A549 (cell line): ENCODE measurements at regions not wholly inside any gene's neighbourhood (a gene's known extent, or its start where the extent isn't known, plus 50 kb on each side); places are given as distances from the start of the nearest gene placed in this dataset.
A peak's percentile ranks its signal among the peaks of the same experiment; 100 is the strongest.
"Not testable (repeated sequence)": the region's sequence is repeated elsewhere in the genome, so short reads cannot be mapped to it uniquely, and the experiment has no call there.

ENCODE experiments used
- ATAC-seq, 2 experiments: fragments of 200-7000 bp in 1 of 2; fragments of >200 bp in 1 of 2; cut with Nextera tagmentation in 1 of 2; cut with Tn5 transposase in 1 of 2; 3 replicates each; pipeline versions ENCODE4 v1.8.0 to v1.9.1; 2018 to 2020; ENCODE audit warnings: mild to moderate bottlenecking in 1 of 2, moderate library complexity in 1 of 2
- CTCF ChIA-PET: fragments of 300-600 bp; sonication (Branson Sonifier 250); formaldehyde crosslinking; extraction: SDS; loops from one replicate; lab custom pipeline; 2021; ENCODE audit warnings: antibody characterized with exemption, inconsistent platforms; lab: Yijun Ruan, JAX
- POLR2A ChIA-PET: fragments of 350-600 bp; formaldehyde crosslinking; extraction: SDS; loops from one replicate; lab custom pipeline; 2021; ENCODE audit warnings: antibody characterized with exemption, inconsistent platforms; lab: Yijun Ruan, JAX
- DNase-seq, 2 experiments: peaks; one replicate each; pipeline versions ENCODE4 v3.0.0 to v3.0.0-alpha.2; 2011 to 2016; ENCODE audit warnings: low read depth in 1 of 2, low spot score in 1 of 2
- FAIRE-seq: peaks from 2 replicates; lab custom pipeline; 2011; peaks lifted over from hg19 to GRCh38; lab: Jason Lieb, UNC
- H3K27ac ChIP-seq, 2 experiments: fragments of >200 bp; sonication (Bioruptor Twin); formaldehyde crosslinking; 3 replicates each; pipeline ENCODE4 v1.5.1; 2016 to 2017
- H3K4me1 ChIP-seq: fragments of >200 bp; sonication (Bioruptor Twin); formaldehyde crosslinking; 3 replicates; pipeline ENCODE4 v1.6.1; 2016
- H3K4me2 ChIP-seq: fragments of >200 bp; sonication (Bioruptor Twin); formaldehyde crosslinking; 3 replicates; pipeline ENCODE4 v1.6.1; 2016
- H3K4me3 ChIP-seq: fragments of >200 bp; sonication (Bioruptor Twin); formaldehyde crosslinking; 3 replicates; pipeline ENCODE4 v1.5.1; 2016
- H3K9me3 ChIP-seq: fragments of >200 bp; sonication (Bioruptor Twin); formaldehyde crosslinking; 3 replicates; pipeline ENCODE4 v1.6.1; 2016
- CEBPB ChIP-seq, 2 experiments: fragments of >200 bp in 1 of 2; sonication (Bioruptor Twin) in 1 of 2; formaldehyde crosslinking in 1 of 2; IDR thresholded peaks; 2 replicates each; pipeline ENCODE4 v1.6.1; 2012 to 2016
- CTCF ChIP-seq: fragments of >200 bp; sonication (Bioruptor Twin); formaldehyde crosslinking; IDR thresholded peaks from 3 replicates; pipeline ENCODE4 v1.5.1; 2016
- EHF ChIP-seq: fragments of 250-450 bp; sonication (Bioruptor Pico); IDR thresholded peaks from 2 replicates; pipeline ENCODE4 v1.5.0; 2020; ENCODE audit warnings: mild to moderate bottlenecking
- EHMT2 ChIP-seq: fragments of 200-600 bp; sonication (generic); IDR thresholded peaks from 2 replicates; pipeline ENCODE4 v1.6.1; 2016; ENCODE audit warnings: antibody characterized with exemption, low read depth, mild to moderate bottlenecking, moderate library complexity
- EP300 ChIP-seq, 2 experiments: fragments of >200 bp; sonication (Bioruptor Twin); formaldehyde crosslinking; IDR thresholded peaks; 2 replicates in 1 of 2; 3 replicates in 1 of 2; pipeline ENCODE4 v1.6.1; 2016 to 2017
- ESRRA ChIP-seq: fragments of 150-350 bp; IDR thresholded peaks from 2 replicates; pipeline ENCODE4 v1.6.1; 2014; ENCODE audit warnings: mild to moderate bottlenecking, low read length, borderline replicate concordance
- FOSB ChIP-seq: fragments of 250-450 bp; sonication (Bioruptor Pico); IDR thresholded peaks from 2 replicates; pipeline ENCODE4 v1.5.0; 2020; ENCODE audit warnings: mild to moderate bottlenecking, moderate library complexity
- FOSL2 ChIP-seq, 2 experiments: fragments of 450-650 bp in 1 of 2; fragments of >200 bp in 1 of 2; sonication (Bioruptor Twin) in 1 of 2; formaldehyde crosslinking; IDR thresholded peaks; 2 replicates each; pipeline versions ENCODE4 v1.5.0 to v1.6.1; 2016 to 2020; ENCODE audit warnings: mild to moderate bottlenecking in 1 of 2, moderate library complexity in 1 of 2
- GATA3 ChIP-seq: IDR thresholded peaks from 2 replicates; pipeline ENCODE4 v1.6.1; 2012; ENCODE audit warnings: borderline replicate concordance
- HDAC2 ChIP-seq: fragments of 200-600 bp; sonication (generic); IDR thresholded peaks from 2 replicates; pipeline ENCODE4 v1.6.1; 2016
- HES2 ChIP-seq: fragments of >200 bp; sonication (Bioruptor Twin); formaldehyde crosslinking; IDR thresholded peaks from 2 replicates; pipeline ENCODE4 v1.6.1; 2016
- HOXA7 ChIP-seq: fragments of 250-450 bp; sonication (Bioruptor Pico); IDR thresholded peaks from 2 replicates; pipeline ENCODE4 v1.5.0; 2020; ENCODE audit warnings: mild to moderate bottlenecking, moderate library complexity
- JUN ChIP-seq, 2 experiments: fragments of >200 bp; sonication (Bioruptor Twin); formaldehyde crosslinking; IDR thresholded peaks; 2 replicates in 1 of 2; 3 replicates in 1 of 2; pipeline ENCODE4 v1.6.1; 2016 to 2017
- JUNB ChIP-seq: fragments of >200 bp; sonication (Bioruptor Twin); formaldehyde crosslinking; IDR thresholded peaks from 2 replicates; pipeline ENCODE4 v1.6.1; 2016
- MAFK ChIP-seq: fragments of 450-650 bp; IDR thresholded peaks from 2 replicates; pipeline ENCODE4 v1.6.1; 2014; ENCODE audit not compliant: partially characterized antibody
- NPAS2 ChIP-seq: fragments of 250-450 bp; sonication (Bioruptor Pico); IDR thresholded peaks from 2 replicates; pipeline ENCODE4 v1.8.0; 2022; ENCODE audit warnings: mild to moderate bottlenecking, moderate library complexity, borderline replicate concordance
- PHF8 ChIP-seq: fragments of 200-600 bp; sonication (generic); IDR thresholded peaks from 2 replicates; pipeline ENCODE4 v1.6.1; 2016; ENCODE audit warnings: low read depth, mild to moderate bottlenecking, antibody characterized with exemption, moderate library complexity, borderline replicate concordance
- POLR2AphosphoS2 ChIP-seq: conservative IDR thresholded peaks from 2 replicates; pipeline ENCODE4 v1.6.1; 2012; ENCODE audit warnings: low read length, improper control_type of control experiment, inconsistent platforms
- RARB ChIP-seq: fragments of 250-450 bp; sonication (Bioruptor Pico); IDR thresholded peaks from 2 replicates; pipeline ENCODE4 v1.8.0; 2021; ENCODE audit warnings: mild to moderate bottlenecking, moderate library complexity
- RCOR1 ChIP-seq: fragments of 150-350 bp; IDR thresholded peaks from 2 replicates; pipeline ENCODE4 v1.6.1; 2014; ENCODE audit warnings: antibody characterized with exemption, low read length, low read depth
- RNF2 ChIP-seq: fragments of 200-600 bp; sonication (generic); IDR thresholded peaks from 2 replicates; pipeline ENCODE4 v1.6.1; 2016; ENCODE audit warnings: low read depth, mild to moderate bottlenecking, antibody characterized with exemption, moderate library complexity, borderline replicate concordance
- TP53 ChIP-seq: fragments of 250-450 bp; sonication (Bioruptor Pico); IDR thresholded peaks from 2 replicates; pipeline ENCODE4 v1.5.0; 2021; ENCODE audit warnings: mild to moderate bottlenecking, moderate library complexity
- USF2 ChIP-seq: fragments of 450-650 bp; IDR thresholded peaks from 2 replicates; pipeline ENCODE4 v1.6.1; 2014; ENCODE audit warnings: antibody characterized with exemption
- ZSCAN20 ChIP-seq: fragments of 250-450 bp; sonication (Bioruptor Pico); IDR thresholded peaks from 2 replicates; pipeline ENCODE4 v1.8.0; 2022; ENCODE audit warnings: mild to moderate bottlenecking, moderate library complexity
- WGBS: methylation state at CpG from one replicate; pipeline ENCODE4 v1.1.6; 2017; ENCODE audit errors: missing lambda C conversion rate; 5-methylcytosine and 5-hydroxymethylcytosine counted together

GRCh38 chr10:23505797-23506465, 67.1 kb downstream of the OTUD1 start (continued):
- TF ChIP-seq CTCF = no peak
- TF ChIP-seq, all 56 proteins: peak for 0

GRCh38 chr10:23512355-23513058, 73.6 kb downstream of the OTUD1 start:
- H3K4me1 ChIP-seq = peaks cover 6% of the 10 kb centered on the region; the same call in 1 of the 3 replicates
- no peak for FAIRE-seq
- H3K9me3 ChIP-seq = peaks cover 14% of the 10 kb centered on the region
- TF ChIP-seq FOSL2 (IDR thresholded peaks at IDR 0.05) = peak; percentile 61
- peak; percentile 80 for TF ChIP-seq FOSL2 (CRISPR knock-in tag; IDR thresholded peaks at IDR 0.05)
- 0 out of 2 replicates have a peak, but pooled peaks have one; percentile 13 for TF ChIP-seq HES2
- peak; percentile 50 to 81; a peak in 3 of 4 replicates for TF ChIP-seq CEBPB (IDR thresholded peaks at IDR 0.05)
- 0 out of 5 replicates have a peak, but pooled peaks of 1 of the 2 experiments have one; percentile 20 for TF ChIP-seq JUN (IDR thresholded peaks at IDR 0.05)
- TF ChIP-seq JUNB = peak; percentile 22; the same call in 1 of the 2 replicates
- TF ChIP-seq HOXA7 (CRISPR knock-in tag) = no peak
- H3K4me3 ChIP-seq = no peak overlapping the region
- H3K4me2 ChIP-seq = peak overlapping the region; percentile 56
- peak; percentile 15 to 61 for DNase-seq
- H3K27ac ChIP-seq = peak overlapping the region; percentile 68 to 80
- CTCF ChIA-PET = interaction anchor here (1.2 kb wide), 1 partner anchor 198 kb away, joined by 4 read pairs; no protein-coding TSS in a partner anchor
- peak; percentile 40 to 68; a peak in 2 of 6 replicates for ATAC-seq
- WGBS = 22% methylated on average over 10 of the region's 10 CpGs
- POLR2A ChIA-PET = no interaction called here

- CTCF ChIA-PET = interaction anchor here (1.0 to 1.2 kb wide), 2 partner anchors 199 to 356 kb away, joined by 3 to 4 read pairs; no protein-coding TSS in a partner anchor
Observed at GRCh38 chr10:23513621-23514020, 74.7 kb downstream of the OTUD1 start.

GRCh38 chr10:23514321-23514720, 75.4 kb downstream of the OTUD1 start:
- ATAC-seq (no peak), DNase-seq (no peak), FAIRE-seq (no peak)
- ChIA-PET POLR2A (no interaction called here), CTCF (no interaction called here)
- peaks cover 14% of the 10 kb centered on the region for H3K9me3 ChIP-seq
- no peak overlapping the region for H3K4me3 ChIP-seq
- H3K4me1 ChIP-seq = peaks cover 6% of the 10 kb centered on the region; the same call in 1 of the 3 replicates
- WGBS = 3% methylated on average over 4 of the region's 4 CpGs
- H3K4me2 ChIP-seq = no peak overlapping the region
- H3K27ac ChIP-seq = no peak overlapping the region
- TF ChIP-seq PHF8 (no peak), TP53 (CRISPR knock-in tag) (no peak), EP300 (IDR thresholded peaks at IDR 0.05) (no peak), GATA3 (no peak), NPAS2 (no peak), CTCF (no peak), RNF2 (no peak), MAFK (no peak), EHF (CRISPR knock-in tag) (no peak), RCOR1 (no peak), ZSCAN20 (CRISPR knock-in tag) (no peak), FOSB (CRISPR knock-in tag) (no peak), ESRRA (no peak), EHMT2 (no peak), HDAC2 (no peak), POLR2AphosphoS2 (no peak), RARB (CRISPR knock-in tag) (no peak), USF2 (no peak)
- TF ChIP-seq, all 56 proteins: peak for 0

More at GRCh38 chr10:23513621-23514020, 74.7 kb downstream of the OTUD1 start:
- Histone ChIP-seq H3K27ac (peak overlapping the region in 1 of 2 experiments; percentile 80; a peak in 3 of 6 replicates), H3K9me3 (peaks cover 14% of the 10 kb centered on the region)
- not testable (repeated sequence) for FAIRE-seq, ATAC-seq, H3K4me1 ChIP-seq, H3K4me3 ChIP-seq, DNase-seq, H3K4me2 ChIP-seq
- 17% methylated on average over 7 of the region's 7 CpGs for WGBS
- POLR2A ChIA-PET = interaction anchor here (0.6 kb wide), 1 partner anchor 120 kb away, joined by 3 read pairs; no protein-coding TSS in a partner anchor
